ENCODE measurements at regions not wholly inside any gene's neighbourhood (a gene's known extent, or its start where the extent isn't known, plus 50 kb on each side); places are given as distances from the start of the nearest gene placed in this dataset.
A peak's percentile ranks its signal among the peaks of the same experiment; 100 is the strongest.

GRCh38 chr2:15094161-15094560 lies 461.6 kb downstream of the LRATD1 start:
- Histone ChIP-seq H3K27ac (0 out of 2 replicates have a peak overlapping the region, but pooled peaks have one; percentile 89), H3K4me3 (no peak overlapping the region), H3K9ac (ENCODE audit: insufficient read length) (no peak overlapping the region), H3K36me3 (ENCODE audit: insufficient read depth, low read length) (no peaks in the 10 kb centered on the region), H3K9me3 (ENCODE audit: low read depth, low read length) (no peaks in the 10 kb centered on the region)
- no peak for TF ChIP-seq POLR2AphosphoS5 (IDR thresholded peaks at IDR 0.05; ENCODE audit: borderline replicate concordance, low read depth, low read length)
- no peak for TF ChIP-seq EZH2 (IDR thresholded peaks at IDR 0.05)
- TF ChIP-seq FOXP2 (optimal IDR thresholded peaks at IDR 0.05; ENCODE audit: control extremely low read depth, extremely low read length, insufficient read depth), result no peak
- no peak for DNase-seq (ENCODE audit: low read depth, low spot score)

GRCh38 chr2:15096873-15097272 lies 464.3 kb downstream of the NBAS start:
- no peak overlapping the region for H3K4me3 ChIP-seq
- H3K9me3 ChIP-seq (ENCODE audit: low read depth, low read length), result no peaks in the 10 kb centered on the region
- DNase-seq (ENCODE audit: low read depth, low spot score), result no peak
- no peaks in the 10 kb centered on the region for H3K36me3 ChIP-seq (ENCODE audit: insufficient read depth, low read length)
- no peak overlapping the region for H3K27ac ChIP-seq
- H3K9ac ChIP-seq (ENCODE audit: insufficient read length), result no peak overlapping the region
- TF ChIP-seq EZH2 (IDR thresholded peaks at IDR 0.05), result no peak
- TF ChIP-seq FOXP2 (optimal IDR thresholded peaks at IDR 0.05; ENCODE audit: control extremely low read depth, extremely low read length, insufficient read depth), result no peak
- TF ChIP-seq POLR2AphosphoS5 (IDR thresholded peaks at IDR 0.05; ENCODE audit: borderline replicate concordance, low read depth, low read length), result no peak

GRCh38 chr2:15107137-15107536 lies 454.0 kb downstream of the NBAS start:
- H3K36me3 ChIP-seq (ENCODE audit: insufficient read depth, low read length), result no peaks in the 10 kb centered on the region
- H3K4me3 ChIP-seq, result no peak overlapping the region
- TF ChIP-seq FOXP2 (optimal IDR thresholded peaks at IDR 0.05; ENCODE audit: control extremely low read depth, extremely low read length, insufficient read depth) (no peak), POLR2AphosphoS5 (IDR thresholded peaks at IDR 0.05; ENCODE audit: borderline replicate concordance, low read depth, low read length) (no peak), EZH2 (IDR thresholded peaks at IDR 0.05) (no peak)
- no peak overlapping the region for H3K27ac ChIP-seq
- DNase-seq (ENCODE audit: low read depth, low spot score), result no peak
- H3K9ac ChIP-seq (ENCODE audit: insufficient read length), result no peak overlapping the region
- H3K9me3 ChIP-seq (ENCODE audit: low read depth, low read length), result no peaks in the 10 kb centered on the region

- no peak overlapping the region for H3K9ac ChIP-seq (ENCODE audit: insufficient read length)
- no peaks in the 10 kb centered on the region; the same call in 1 of the 2 replicates for H3K9me3 ChIP-seq (ENCODE audit: low read depth, low read length)
- no peak for DNase-seq (ENCODE audit: low read depth, low spot score)
- no peaks in the 10 kb centered on the region for H3K36me3 ChIP-seq (ENCODE audit: insufficient read depth, low read length)
- no peak for TF ChIP-seq POLR2AphosphoS5 (IDR thresholded peaks at IDR 0.05; ENCODE audit: borderline replicate concordance, low read depth, low read length)
- no peak for TF ChIP-seq FOXP2 (optimal IDR thresholded peaks at IDR 0.05; ENCODE audit: control extremely low read depth, extremely low read length, insufficient read depth)
- TF ChIP-seq EZH2 (IDR thresholded peaks at IDR 0.05), result no peak
- no peak overlapping the region for H3K27ac ChIP-seq
- no peak overlapping the region for H3K4me3 ChIP-seq
Measured at GRCh38 chr2:15111718-15112117, 449.4 kb downstream of the NBAS start.

GRCh38 chr2:15112216-15112615 lies 448.9 kb downstream of the NBAS start:
- H3K27ac ChIP-seq, result no peak overlapping the region
- no peak for DNase-seq (ENCODE audit: low read depth, low spot score)

GRCh38 chr2:15115776-15116175 lies 445.4 kb downstream of the NBAS start:
- DNase-seq (ENCODE audit: low read depth, low spot score), result no peak
- Histone ChIP-seq H3K9me3 (ENCODE audit: low read depth, low read length) (no peaks in the 10 kb centered on the region; the same call in 1 of the 2 replicates), H3K36me3 (ENCODE audit: insufficient read depth, low read length) (no peaks in the 10 kb centered on the region), H3K4me3 (no peak overlapping the region), H3K27ac (no peak overlapping the region), H3K9ac (ENCODE audit: insufficient read length) (no peak overlapping the region)
- no peak for TF ChIP-seq EZH2 (IDR thresholded peaks at IDR 0.05)

More at GRCh38 chr2:15112216-15112615, 448.9 kb downstream of the NBAS start:
- Histone ChIP-seq H3K9ac (ENCODE audit: insufficient read length) (no peak overlapping the region), H3K4me3 (no peak overlapping the region), H3K9me3 (ENCODE audit: low read depth, low read length) (no peaks in the 10 kb centered on the region; the same call in 1 of the 2 replicates), H3K36me3 (ENCODE audit: insufficient read depth, low read length) (no peaks in the 10 kb centered on the region)
- TF ChIP-seq FOXP2 (optimal IDR thresholded peaks at IDR 0.05; ENCODE audit: control extremely low read depth, extremely low read length, insufficient read depth) (no peak), EZH2 (IDR thresholded peaks at IDR 0.05) (no peak), POLR2AphosphoS5 (IDR thresholded peaks at IDR 0.05; ENCODE audit: borderline replicate concordance, low read depth, low read length) (no peak)

GRCh38 chr2:15116830-15117229 lies 444.3 kb downstream of the NBAS start:
- TF ChIP-seq EZH2 (IDR thresholded peaks at IDR 0.05) (no peak), POLR2AphosphoS5 (IDR thresholded peaks at IDR 0.05; ENCODE audit: borderline replicate concordance, low read depth, low read length) (no peak), FOXP2 (optimal IDR thresholded peaks at IDR 0.05; ENCODE audit: control extremely low read depth, extremely low read length, insufficient read depth) (no peak)
- Histone ChIP-seq H3K9me3 (ENCODE audit: low read depth, low read length) (no peaks in the 10 kb centered on the region; the same call in 1 of the 2 replicates), H3K9ac (ENCODE audit: insufficient read length) (no peak overlapping the region), H3K27ac (no peak overlapping the region), H3K4me3 (no peak overlapping the region), H3K36me3 (ENCODE audit: insufficient read depth, low read length) (no peaks in the 10 kb centered on the region)
- DNase-seq (ENCODE audit: low read depth, low spot score), result no peak
